ENCODE measurements at regions not wholly inside any gene's neighbourhood (a gene's known extent, or its start where the extent isn't known, plus 50 kb on each side); places are given as distances from the start of the nearest gene placed in this dataset.

GRCh38 chr1:60563777-60564535, 490.4 kb upstream of the C1orf87 start:
- no peaks in the 10 kb centered on the region; the same call in 1 of the 2 replicates for H3K27me3 Mint-ChIP-seq (ENCODE audit: low read depth)
- DNase-seq (ENCODE audit: low spot score) (no peak), ATAC-seq (no peak)
- TF ChIP-seq SP1 (CRISPR knock-in tag; conservative IDR thresholded peaks at IDR 0.05) (no peak), SMAD3 (CRISPR knock-in tag; IDR thresholded peaks at IDR 0.05; ENCODE audit: borderline replicate concordance) (no peak), ESRRA (CRISPR knock-in tag; IDR thresholded peaks at IDR 0.05; ENCODE audit: borderline replicate concordance) (no peak)
- no peaks in the 10 kb centered on the region for H3K36me3 Mint-ChIP-seq
- 0 out of 2 replicates have a peak, but pooled peaks cover 3% of the 10 kb centered on the region for H3K4me1 Mint-ChIP-seq
- no peak overlapping the region for H3K27ac Mint-ChIP-seq
- ChIA-PET POLR2A (interaction anchor here (0.7 kb wide), 1 partner anchor 421 kb away, joined by 3 read pairs; no protein-coding TSS in a partner anchor), CTCF (interaction anchor here (0.6 kb wide), 1 partner anchor 203 kb away, joined by 3 read pairs; no protein-coding TSS in a partner anchor)
- no peak overlapping the region for H3K4me3 Mint-ChIP-seq
- H3K9me3 Mint-ChIP-seq: peaks cover 6% of the 10 kb centered on the region; the same call in 1 of the 2 replicates

DNA sequence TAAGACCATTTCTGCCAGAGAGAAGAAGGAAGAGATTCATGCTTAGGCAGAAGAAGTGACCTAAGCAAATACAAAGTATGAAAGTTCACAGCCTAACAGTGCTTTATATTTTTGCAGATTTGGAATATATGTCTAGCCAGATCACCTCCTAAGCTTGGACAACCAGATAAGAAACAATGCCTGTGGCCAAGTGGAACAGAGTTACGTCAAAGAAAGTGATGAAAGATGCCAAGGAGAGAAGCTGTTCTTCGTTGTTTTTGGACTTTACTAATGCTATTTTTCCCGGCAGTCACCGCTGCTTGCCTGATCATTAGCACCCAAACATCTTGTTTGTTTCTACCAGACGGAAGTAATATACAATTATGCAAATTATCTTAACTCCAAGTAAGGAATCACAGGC, 489.2 kb upstream of the C1orf87 start:
- Mint-ChIP-seq H3K27ac (no peak overlapping the region), H3K36me3 (no peaks in the 10 kb centered on the region), H3K4me1 (0 out of 2 replicates have a peak, but pooled peaks cover 3% of the 10 kb centered on the region), H3K27me3 (ENCODE audit: low read depth) (no peaks in the 10 kb centered on the region; the same call in 1 of the 2 replicates), H3K9me3 (peaks cover 6% of the 10 kb centered on the region; the same call in 1 of the 2 replicates), H3K4me3 (no peak overlapping the region)
- DNase-seq (ENCODE audit: low spot score) (no peak), ATAC-seq (no peak)
- ChIA-PET POLR2A (no interaction called here), CTCF (no interaction called here)
- TF ChIP-seq FOXJ3 (CRISPR knock-in tag; IDR thresholded peaks at IDR 0.05; ENCODE audit: borderline replicate concordance) (no peak), IRF1 (CRISPR knock-in tag; IDR thresholded peaks at IDR 0.05) (no peak), ETV6 (CRISPR knock-in tag; IDR thresholded peaks at IDR 0.05) (no peak), MAX (CRISPR knock-in tag; IDR thresholded peaks at IDR 0.05) (no peak), SP1 (CRISPR knock-in tag; conservative IDR thresholded peaks at IDR 0.05) (no peak), KAT7 (CRISPR knock-in tag; IDR thresholded peaks at IDR 0.05; ENCODE audit: borderline replicate concordance) (no peak), PREB (CRISPR knock-in tag; IDR thresholded peaks at IDR 0.05; ENCODE audit: borderline replicate concordance) (no peak), SOX15 (CRISPR knock-in tag; IDR thresholded peaks at IDR 0.05) (no peak), GABPB1 (CRISPR knock-in tag; IDR thresholded peaks at IDR 0.05) (no peak), NFYB (CRISPR knock-in tag; conservative IDR thresholded peaks at IDR 0.05; ENCODE audit: low read depth) (no peak), ZNF532 (CRISPR knock-in tag; IDR thresholded peaks at IDR 0.05; ENCODE audit: borderline replicate concordance) (no peak), MXD4 (CRISPR knock-in tag; IDR thresholded peaks at IDR 0.05; ENCODE audit: borderline replicate concordance) (no peak), ERG (CRISPR knock-in tag; IDR thresholded peaks at IDR 0.05) (no peak), MYBL2 (CRISPR knock-in tag; IDR thresholded peaks at IDR 0.05) (no peak), ESRRA (CRISPR knock-in tag; IDR thresholded peaks at IDR 0.05; ENCODE audit: borderline replicate concordance) (no peak)
- TF ChIP-seq, protein P1, sequence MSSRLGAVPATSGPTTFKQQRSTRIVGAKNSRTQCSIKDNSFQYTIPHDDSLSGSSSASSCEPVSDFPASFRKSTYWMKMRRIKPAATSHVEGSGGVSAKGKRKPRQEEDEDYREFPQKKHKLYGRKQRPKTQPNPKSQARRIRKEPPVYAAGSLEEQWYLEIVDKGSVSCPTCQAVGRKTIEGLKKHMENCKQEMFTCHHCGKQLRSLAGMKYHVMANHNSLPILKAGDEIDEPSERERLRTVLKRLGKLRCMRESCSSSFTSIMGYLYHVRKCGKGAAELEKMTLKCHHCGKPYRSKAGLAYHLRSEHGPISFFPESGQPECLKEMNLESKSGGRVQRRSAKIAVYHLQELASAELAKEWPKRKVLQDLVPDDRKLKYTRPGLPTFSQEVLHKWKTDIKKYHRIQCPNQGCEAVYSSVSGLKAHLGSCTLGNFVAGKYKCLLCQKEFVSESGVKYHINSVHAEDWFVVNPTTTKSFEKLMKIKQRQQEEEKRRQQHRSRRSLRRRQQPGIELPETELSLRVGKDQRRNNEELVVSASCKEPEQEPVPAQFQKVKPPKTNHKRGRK (CRISPR knock-in tag; IDR thresholded peaks at IDR 0.05; ENCODE audit: borderline replicate concordance): no peak
